Stimulated activated CD4-positive, alpha-beta T cell treated with anti-CD3 and anti-CD28 coated beads, Interleukin-2, amount 100 ng/mL, for 24 hours (primary cell): ENCODE measurements at regions not wholly inside any gene's neighbourhood (a gene's known extent, or its start where the extent isn't known, plus 50 kb on each side); places are given as distances from the start of the nearest gene placed in this dataset.
"Not testable (repeated sequence)": the region's sequence is repeated elsewhere in the genome, so short reads cannot be mapped to it uniquely, and the experiment has no call there.

Experiments used
- DNase-seq, 2 donors: peaks; one replicate each; pipeline ENCODE4 v3.0.0-alpha.2; 2020

DNA sequence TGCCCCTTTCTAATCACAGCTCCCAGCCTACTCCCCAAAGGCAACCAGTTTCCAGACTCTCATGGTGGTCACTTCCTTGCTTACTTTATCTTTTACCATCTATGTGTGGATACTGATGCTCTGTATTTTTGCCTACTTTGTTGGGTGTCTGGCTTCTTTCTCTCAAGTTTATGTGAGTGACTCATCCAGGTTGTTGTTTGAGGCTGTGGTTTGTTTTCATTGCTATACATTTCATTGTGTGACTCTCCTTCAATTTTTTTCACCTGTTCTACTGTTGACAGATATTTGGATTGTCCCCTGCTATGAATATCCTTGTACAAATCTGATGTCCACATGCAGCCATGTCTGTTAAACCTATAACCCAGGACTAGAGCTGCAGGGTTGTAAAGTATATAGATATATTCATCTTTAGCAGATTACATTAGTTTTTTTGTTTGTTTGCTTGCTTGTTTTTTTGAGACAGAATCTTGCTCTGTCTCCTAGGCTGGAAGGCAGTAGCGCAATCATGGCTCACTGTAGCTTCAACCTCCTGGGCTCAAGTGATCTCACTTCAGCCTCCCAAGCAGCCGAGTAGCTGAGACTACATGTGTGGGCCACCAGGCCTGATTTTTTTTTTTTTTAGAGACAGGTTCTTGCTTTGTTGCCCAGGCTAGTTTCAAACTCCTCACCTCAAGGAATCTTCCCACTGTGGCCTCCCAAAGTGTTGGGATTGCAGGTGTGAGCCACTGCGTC is 72.9 kb upstream of the EEF1E1 start:
- DNase-seq, result no peak

- no peak for DNase-seq
Measured at GRCh38 chr6:8174571-8174970, 72.2 kb upstream of the EEF1E1 start.

- DNase-seq, result no peak
Measured at GRCh38 chr6:8172530-8172929, 70.2 kb upstream of the EEF1E1 start.

DNA sequence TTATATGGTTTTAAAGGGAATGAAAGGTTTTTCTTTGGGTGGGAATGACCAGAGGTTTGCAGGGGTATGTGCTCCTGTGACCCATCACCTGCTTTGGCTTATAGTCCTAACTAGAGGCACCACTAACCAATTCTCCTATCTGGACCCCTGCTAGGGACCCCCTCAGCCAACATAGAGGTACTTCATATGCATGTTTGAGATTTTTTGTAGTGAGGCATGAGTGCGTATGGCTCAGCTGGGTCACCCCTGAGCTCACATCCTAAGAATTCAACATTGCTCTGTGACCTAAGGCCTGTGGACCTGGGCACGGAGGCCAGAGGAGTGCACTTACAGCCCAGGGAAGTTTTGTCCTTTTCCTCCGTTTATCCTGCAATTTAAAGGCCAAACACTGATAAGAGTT is 68.4 kb upstream of the EEF1E1 start:
- DNase-seq, result no peak

DNA sequence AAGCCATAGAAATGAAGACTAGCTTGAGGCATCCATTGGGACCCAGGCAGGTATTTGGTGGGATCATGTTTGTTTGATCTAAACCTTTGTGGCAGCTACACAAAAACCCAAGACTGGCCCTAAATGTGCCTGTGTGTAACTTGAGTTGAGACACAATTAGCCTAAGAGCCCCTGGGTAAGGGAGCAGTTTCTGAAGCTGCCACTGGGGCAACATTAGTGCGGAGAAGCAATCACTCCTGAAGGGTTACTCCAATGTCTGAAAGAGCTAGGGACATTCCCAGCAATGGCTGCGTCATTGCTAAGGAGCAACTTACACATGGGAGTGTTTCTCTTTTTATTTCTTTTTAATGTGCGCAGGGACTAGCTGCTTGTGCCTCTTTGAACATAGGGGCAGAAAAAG is 67.9 kb upstream of the EEF1E1 start:
- DNase-seq, result no peak

GRCh38 chr6:8166156-8166555 is 63.8 kb upstream of the EEF1E1 start:
- DNase-seq, result no peak

DNA sequence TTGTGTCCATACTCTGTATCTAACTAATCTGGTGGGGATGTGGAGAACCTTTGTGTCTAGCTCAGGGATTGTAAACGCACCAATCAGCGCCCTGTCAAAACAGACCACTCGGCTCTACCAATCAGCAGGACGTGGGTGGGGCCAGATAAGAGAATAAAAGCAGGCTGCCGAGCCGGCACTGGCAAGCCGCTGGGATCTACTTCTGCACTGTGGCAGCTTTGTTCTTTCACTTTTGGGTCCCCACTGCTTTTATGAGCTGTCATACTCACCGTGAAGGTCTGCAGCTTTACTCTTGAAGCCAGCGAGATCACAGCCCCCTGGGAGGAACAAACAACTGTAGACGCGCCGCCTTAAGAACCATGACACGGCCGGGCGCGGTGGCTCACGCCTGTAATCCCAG is 62.7 kb upstream of the EEF1E1 start:
- DNase-seq, result not testable (repeated sequence)

DNA sequence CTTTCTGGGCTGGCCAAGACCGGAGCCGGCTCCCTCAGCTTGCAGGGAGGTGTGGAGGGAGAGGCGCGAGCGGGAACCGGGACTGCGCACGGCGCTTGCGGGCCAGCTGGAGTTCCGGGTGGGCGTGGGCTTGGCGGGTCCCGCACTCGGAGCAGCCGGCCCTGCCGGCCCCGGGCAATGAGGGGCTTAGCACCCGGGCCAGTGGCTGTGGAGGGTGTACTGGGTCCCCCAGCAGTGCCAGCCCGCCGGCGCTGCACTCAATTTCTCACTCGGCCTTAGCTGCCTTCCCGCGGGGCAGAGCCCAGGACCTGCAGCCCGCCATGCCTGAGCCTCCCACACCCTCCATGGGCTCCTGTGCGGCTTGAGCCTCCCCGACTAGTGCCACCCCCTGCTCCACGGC is 61.9 kb upstream of the EEF1E1 start:
- DNase-seq, result not testable (repeated sequence)

- no peak for DNase-seq
Measured at GRCh38 chr6:8159966-8160365, 57.6 kb upstream of the EEF1E1 start.

DNA sequence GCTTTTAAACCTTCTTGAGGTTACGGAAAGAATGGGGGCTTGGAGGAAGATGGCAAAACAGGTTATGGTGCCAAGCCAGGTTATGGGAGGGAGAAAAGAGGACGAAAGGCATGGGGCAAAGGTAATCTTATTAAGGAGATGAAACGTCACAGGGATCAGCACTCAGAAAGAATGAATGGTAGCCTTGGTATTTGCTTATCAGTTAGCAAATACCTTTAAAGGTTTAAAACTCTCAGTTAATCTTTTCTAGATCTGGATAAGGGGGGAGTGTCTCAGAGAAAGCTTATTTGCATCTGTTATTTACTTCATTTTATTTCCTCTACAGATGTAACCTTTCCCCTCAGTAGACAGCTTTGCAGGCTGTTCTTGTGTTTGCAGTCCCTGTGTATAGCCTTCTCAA is 55.5 kb upstream of the EEF1E1 start:
- no peak for DNase-seq

DNA sequence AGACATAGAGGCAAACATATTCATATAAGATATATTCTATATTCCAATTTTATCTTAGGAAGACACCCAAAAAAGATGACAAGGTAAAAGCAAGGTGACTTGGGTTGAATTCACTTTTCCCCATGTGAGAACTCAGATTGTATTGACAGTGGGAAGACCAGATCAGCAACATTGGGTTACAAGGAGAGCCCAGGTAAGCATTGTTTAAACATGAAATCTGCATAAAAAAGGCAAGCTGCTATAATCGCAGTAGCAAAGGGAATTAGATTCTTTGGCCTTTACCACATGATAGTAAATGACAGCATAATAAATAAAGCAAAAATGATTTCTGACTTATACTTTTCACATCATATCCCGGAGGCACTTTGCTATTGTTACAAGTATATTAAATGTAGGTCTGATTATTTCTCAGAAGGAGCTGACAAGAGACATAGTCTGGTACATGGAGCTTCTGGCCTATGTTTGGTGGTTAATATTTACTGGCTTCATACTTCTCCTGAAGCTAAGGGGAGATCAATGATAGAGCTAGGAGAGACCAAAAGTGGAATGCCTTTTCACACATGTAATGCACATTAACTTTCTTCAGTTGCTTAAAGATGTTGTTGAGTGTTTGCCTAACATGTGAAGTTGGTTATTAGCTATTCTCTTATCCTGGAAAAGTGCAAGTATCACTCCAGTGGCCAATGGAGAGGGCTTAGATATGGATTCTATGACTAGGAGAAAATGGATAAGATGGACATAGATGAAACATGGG is 53.1 kb upstream of the EEF1E1 start:
- no peak for DNase-seq
